K562 (cell line): ENCODE measurements at regions not wholly inside any gene's neighbourhood (a gene's known extent, or its start where the extent isn't known, plus 50 kb on each side); places are given as distances from the start of the nearest gene placed in this dataset.

Experiments used
- ATAC-seq: fragments of 200-7000 bp; cut with Tn5 transposase; 3 replicates; pipeline ENCODE4 v1.9.1; 2020; ENCODE audit warnings: moderate library complexity
- BruUV-seq: library from RNA; stranded (reverse); fragments of 400-500 nt; replicated peaks from 2 replicates; lab custom pipeline; 2021; lab: Mats Ljungman, UMichigan
- CTCF ChIA-PET: fragments of 300-600 bp; formaldehyde crosslinking; extraction: SDS; loops from one replicate; lab custom pipeline; 2021; ENCODE audit warnings: low intra/inter-chr PET ratio; lab: Yijun Ruan, JAX
- POLR2A ChIA-PET: fragments of 300-600, 350-650 bp; sonication (Branson Sonifier 250); formaldehyde crosslinking; extraction: SDS; loops from one replicate; lab custom pipeline; 2021; ENCODE audit warnings: antibody characterized with exemption, inconsistent platforms; lab: Yijun Ruan, JAX
- DNase-seq, 4 experiments: peaks; one replicate each; pipeline versions ENCODE4 v3.0.0 to v3.0.0-alpha.2; 2011 to 2018; ENCODE audit warnings: low spot score in 3 of 4, mixed read lengths in 3 of 4; ENCODE audit errors: extremely low read depth in 1 of 4
- FAIRE-seq: peaks from 2 replicates; lab custom pipeline; 2011; peaks lifted over from hg19 to GRCh38; lab: Jason Lieb, UNC
- H2AFZ ChIP-seq: 2 replicates; pipeline ENCODE4 v1.6.0; 2011; ENCODE audit warnings: low read depth, low read length, control low read depth, inconsistent platforms
- H3K27ac ChIP-seq: fragments of 200-600 bp; 3 replicates; pipeline ENCODE4 v1.8.0; 2011; ENCODE audit warnings: low read depth, mild to moderate bottlenecking, control low read depth, inconsistent platforms, low read length, moderate library complexity, mixed read lengths; ENCODE audit errors: extremely low read depth
- H3K27me3 ChIP-seq, 2 experiments: fragments of 300-600 bp in 1 of 2; 2 replicates in 1 of 2; 3 replicates in 1 of 2; pipeline versions ENCODE4 v1.6.0 to v1.8.0; 2011; ENCODE audit warnings: inconsistent platforms in 2 of 2, low read length in 2 of 2, mild to moderate bottlenecking in 1 of 2, mixed read lengths in 1 of 2, moderate library complexity in 1 of 2; ENCODE audit not compliant: control insufficient read depth in 2 of 2, insufficient read depth in 2 of 2
- H3K36me3 ChIP-seq: fragments of 300-600 bp; 3 replicates; pipeline ENCODE4 v1.8.0; 2011; ENCODE audit warnings: mild to moderate bottlenecking, low read length, inconsistent platforms; ENCODE audit not compliant: control insufficient read depth, insufficient read depth
- H3K4me1 ChIP-seq, 2 experiments: fragments of 200-600 bp in 1 of 2; replicated peaks in 1 of 2; 2 replicates in 1 of 2; 3 replicates in 1 of 2; pipeline versions ENCODE4 v1.5.1 to v1.8.0; 2011; ENCODE audit warnings: inconsistent platforms in 2 of 2, low read length in 2 of 2, mild to moderate bottlenecking in 1 of 2, mixed read lengths in 1 of 2, moderate library complexity in 1 of 2; ENCODE audit not compliant: control insufficient read depth in 2 of 2, insufficient read depth in 2 of 2
- H3K4me2 ChIP-seq: 2 replicates; pipeline ENCODE4 v1.6.1; 2011; ENCODE audit warnings: low read length, control low read depth, inconsistent platforms, mixed read lengths; ENCODE audit not compliant: insufficient read depth
- H3K4me3 ChIP-seq: fragments of 200-600 bp; sonication (generic), shearing (Covaris generic); 2 replicates; pipeline ENCODE4 v1.5.1; 2016; ENCODE audit warnings: control low read depth, inconsistent platforms
- H3K79me2 ChIP-seq: fragments of 200-600 bp; 3 replicates; pipeline ENCODE4 v1.8.0; 2011; ENCODE audit warnings: low read length, inconsistent platforms; ENCODE audit not compliant: control insufficient read depth, insufficient read depth
- H3K9ac ChIP-seq, 2 experiments: 2 replicates each; pipeline versions ENCODE4 v1.6.0 to v1.6.1; 2011; ENCODE audit warnings: low read depth in 2 of 2, low read length in 2 of 2, control low read depth in 1 of 2, inconsistent platforms in 1 of 2, mild to moderate bottlenecking in 1 of 2, mixed read lengths in 1 of 2; ENCODE audit not compliant: insufficient read depth in 1 of 2
- H3K9me1 ChIP-seq: one replicate; pipeline ENCODE4 v1.6.0; 2011; ENCODE audit warnings: inconsistent platforms, mild to moderate bottlenecking, low read length, moderate library complexity; ENCODE audit not compliant: control insufficient read depth, insufficient read depth
- H3K9me3 ChIP-seq: replicated peaks from 2 replicates; pipeline ENCODE4 v1.5.1; 2011; ENCODE audit warnings: low read depth, low read length, inconsistent platforms; ENCODE audit not compliant: control insufficient read depth, insufficient read depth
- H4K20me1 ChIP-seq: replicated peaks from 2 replicates; pipeline ENCODE4 v1.6.1; 2011; ENCODE audit warnings: low read length, inconsistent platforms, mixed read lengths; ENCODE audit not compliant: control insufficient read depth, insufficient read depth
- BHLHE40 ChIP-seq: IDR thresholded peaks from 2 replicates; pipeline ENCODE4 v1.6.1; 2011; ENCODE audit warnings: low read length, improper control_type of control experiment
- CBFB ChIP-seq: sonication (generic); formaldehyde crosslinking; IDR thresholded peaks from 2 replicates; pipeline ENCODE4 v1.4.0; 2020; ENCODE audit warnings: mild to moderate bottlenecking, missing genetic modification reagents
- CBX2 ChIP-seq: fragments of 200-600 bp; sonication (generic); IDR thresholded peaks from one replicate; pipeline ENCODE4 v1.6.1; 2012; ENCODE audit warnings: mild to moderate bottlenecking, low read length, inconsistent platforms; ENCODE audit not compliant: insufficient read depth, poor library complexity, severe bottlenecking
- CEBPB ChIP-seq: fragments of 450-650 bp; IDR thresholded peaks from 2 replicates; pipeline ENCODE4 v1.6.1; 2016; ENCODE audit warnings: missing genetic modification characterization, missing compliant biosample characterization
- HDGF ChIP-seq: fragments of 450-650 bp; IDR thresholded peaks from 2 replicates; pipeline ENCODE4 v1.6.1; 2016
- HNRNPH1 ChIP-seq: fragments of 200-400 bp; formaldehyde crosslinking; optimal IDR thresholded peaks from 2 replicates; pipeline ENCODE3; 2017; ENCODE audit warnings: low read depth, mild to moderate bottlenecking, low read length, moderate library complexity
- NCOA6 ChIP-seq: fragments of 450-650 bp; IDR thresholded peaks from 2 replicates; pipeline ENCODE4 v1.6.1; 2017; ENCODE audit warnings: mild to moderate bottlenecking
- SMC3 ChIP-seq: conservative IDR thresholded peaks from 2 replicates; pipeline ENCODE4 v1.6.1; 2011; ENCODE audit warnings: low read depth, low read length, improper control_type of control experiment; ENCODE audit not compliant: insufficient read depth
- SP1 ChIP-seq: sonication (generic); formaldehyde crosslinking; IDR thresholded peaks from 2 replicates; pipeline ENCODE4 v1.8.1; 2022; ENCODE audit warnings: mild to moderate bottlenecking, missing genetic modification reagents
- ZKSCAN3 ChIP-seq: fragments of 250-450 bp; sonication (Bioruptor Pico); IDR thresholded peaks from 2 replicates; pipeline ENCODE4 v1.4.0; 2020
- ZNF507 ChIP-seq: conservative IDR thresholded peaks from 2 replicates; pipeline ENCODE4 v1.6.1; 2017; ENCODE audit warnings: missing genetic modification characterization, missing compliant biosample characterization
- ZNF551 ChIP-seq: fragments of 250-450 bp; sonication (Bioruptor Pico); IDR thresholded peaks from 2 replicates; pipeline ENCODE4 v1.5.0; 2021; ENCODE audit warnings: mild to moderate bottlenecking, moderate library complexity
- WGBS: fragments of 100-300 bp; shearing (Covaris generic); methylation state at CpG from one replicate; pipeline ENCODE4 v1.1.6; 2016; ENCODE audit warnings: low coverage, mixed read lengths; ENCODE audit not compliant: insufficient coverage; ENCODE audit errors: missing lambda C conversion rate; 5-methylcytosine and 5-hydroxymethylcytosine counted together
- in situ Hi-C: fragments of 300-500 bp; cut with MboI; formaldehyde crosslinking; loops from 4 replicates; pipeline ENCODE4 v1.15.0; 2018; ENCODE audit warnings: inconsistent platforms, mixed read lengths
- intact Hi-C: fragments of 100-400 bp; cut with micrococcal nuclease; formaldehyde crosslinking; loops from 2 replicates; pipeline ENCODE4 v1.14.2; 2022
- TF ChIP-seq, protein P1 (sequence below): sonication (generic); IDR thresholded peaks from 2 replicates; pipeline ENCODE4 v1.6.1; 2016
- TF ChIP-seq, protein P2 (sequence below): fragments of 250-450 bp; sonication (Bioruptor Pico); IDR thresholded peaks from 2 replicates; pipeline ENCODE4 v1.5.0; 2022; ENCODE audit warnings: mild to moderate bottlenecking

DNA sequence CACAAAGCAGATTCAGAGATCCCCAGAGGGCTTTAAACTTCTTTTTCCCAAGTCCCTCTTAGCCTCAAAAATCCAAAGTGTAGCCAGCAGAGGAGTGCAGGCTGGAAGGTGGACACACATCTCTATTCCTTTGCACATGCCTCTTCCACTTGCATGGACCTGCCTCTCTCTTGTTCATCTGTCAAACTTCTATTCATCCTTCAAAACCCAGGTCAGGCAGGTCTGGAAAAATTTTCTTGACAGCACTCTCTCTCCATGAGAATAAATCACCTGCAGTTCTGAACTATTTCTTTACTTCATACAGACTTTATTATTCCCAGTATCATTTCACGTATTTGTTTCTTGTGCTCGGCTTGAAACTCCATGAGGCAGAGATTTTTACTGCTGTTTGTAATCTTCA lies 127.5 kb downstream of the SS18 start:
- DNase-seq (no peak), ATAC-seq (no peak), FAIRE-seq (no peak)
- no peaks in the 10 kb centered on the region for H3K9me3 ChIP-seq
- CTCF ChIA-PET: no interaction called here
- no peaks in the 10 kb centered on the region for H3K4me1 ChIP-seq
- no TSS peak for BruUV-seq
- POLR2A ChIA-PET: interaction anchor here (0.9 kb wide), 1 partner anchor 26 kb away, joined by 6 read pairs; no protein-coding TSS in a partner anchor
- intact Hi-C loops (no loop called here), in situ Hi-C loops (no loop called here)
- 2% methylated on average over 2 of the region's 2 CpGs for WGBS
- no peaks in the 10 kb centered on the region for H3K79me2 ChIP-seq
- peaks cover 4 to 5% of the 10 kb centered on the region in 2 experiments; a peak in 4 of 5 replicates for H3K27me3 ChIP-seq
- no peak overlapping the region for H3K9ac ChIP-seq
- H4K20me1 ChIP-seq: no peaks in the 10 kb centered on the region
- no peaks in the 10 kb centered on the region for H3K36me3 ChIP-seq
- no peak overlapping the region for H3K4me3 ChIP-seq
- no peak overlapping the region for H3K27ac ChIP-seq
- TF ChIP-seq HNRNPH1 (no peak), CBX2 (no peak)
- no peak overlapping the region for H2AFZ ChIP-seq
- H3K4me2 ChIP-seq: no peak overlapping the region
- no peaks in the 10 kb centered on the region for H3K9me1 ChIP-seq

DNA sequence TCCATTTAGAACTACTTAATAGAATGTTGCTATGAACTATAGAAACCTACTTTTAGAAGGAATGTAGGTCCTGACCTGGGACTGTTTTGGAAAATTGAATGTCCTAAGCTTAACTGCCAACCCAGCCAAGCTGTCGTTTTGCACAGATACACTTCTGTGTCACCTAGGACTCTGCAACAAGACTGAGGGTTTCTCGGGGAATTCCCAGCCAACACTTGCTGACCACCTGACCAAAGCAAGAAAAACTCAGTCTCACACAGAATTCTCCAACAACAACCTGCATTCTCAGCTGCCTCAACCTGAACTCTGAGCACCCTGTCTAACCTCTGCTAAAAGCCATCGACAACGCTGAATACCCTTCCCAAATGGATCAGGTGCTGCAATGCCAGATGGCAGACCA lies 128.2 kb downstream of the SS18 start:
- no peaks in the 10 kb centered on the region for H3K4me1 ChIP-seq
- H3K36me3 ChIP-seq: no peaks in the 10 kb centered on the region
- FAIRE-seq: no peak
- no peak for DNase-seq
- peaks cover 4 to 5% of the 10 kb centered on the region in 2 experiments; a peak in 4 of 5 replicates for H3K27me3 ChIP-seq
- no peak overlapping the region for H3K27ac ChIP-seq
- no peak overlapping the region for H3K4me3 ChIP-seq
- H3K79me2 ChIP-seq: no peaks in the 10 kb centered on the region
- WGBS: 3% methylated on average over 4 of the region's 4 CpGs
- CTCF ChIA-PET: no interaction called here
- intact Hi-C loops (no loop called here), in situ Hi-C loops (no loop called here)
- POLR2A ChIA-PET: interaction anchor here (0.6 to 0.9 kb wide), 2 partner anchors 27 to 33 kb away, joined by 3 to 6 read pairs; no protein-coding TSS in a partner anchor
- no peak overlapping the region for H3K4me2 ChIP-seq
- no peaks in the 10 kb centered on the region for H4K20me1 ChIP-seq
- no peak overlapping the region for H3K9ac ChIP-seq
- no peak overlapping the region for H2AFZ ChIP-seq
- H3K9me1 ChIP-seq: no peaks in the 10 kb centered on the region
- no peaks in the 10 kb centered on the region for H3K9me3 ChIP-seq
- BruUV-seq: no TSS peak
- no peak for ATAC-seq
- TF ChIP-seq ZKSCAN3 (CRISPR knock-in tag): no peak
- TF ChIP-seq SMC3: no peak
- no peak for TF ChIP-seq HDGF
- TF ChIP-seq BHLHE40: no peak
- TF ChIP-seq CBFB: no peak
- no peak for TF ChIP-seq ZNF551 (CRISPR knock-in tag)
- TF ChIP-seq CEBPB (tag): no peak
- TF ChIP-seq SP1 (CRISPR knock-in tag): no peak
- TF ChIP-seq, protein P1, sequence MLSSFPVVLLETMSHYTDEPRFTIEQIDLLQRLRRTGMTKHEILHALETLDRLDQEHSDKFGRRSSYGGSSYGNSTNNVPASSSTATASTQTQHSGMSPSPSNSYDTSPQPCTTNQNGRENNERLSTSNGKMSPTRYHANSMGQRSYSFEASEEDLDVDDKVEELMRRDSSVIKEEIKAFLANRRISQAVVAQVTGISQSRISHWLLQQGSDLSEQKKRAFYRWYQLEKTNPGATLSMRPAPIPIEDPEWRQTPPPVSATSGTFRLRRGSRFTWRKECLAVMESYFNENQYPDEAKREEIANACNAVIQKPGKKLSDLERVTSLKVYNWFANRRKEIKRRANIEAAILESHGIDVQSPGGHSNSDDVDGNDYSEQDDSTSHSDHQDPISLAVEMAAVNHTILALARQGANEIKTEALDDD: no peak
- TF ChIP-seq, protein P2, sequence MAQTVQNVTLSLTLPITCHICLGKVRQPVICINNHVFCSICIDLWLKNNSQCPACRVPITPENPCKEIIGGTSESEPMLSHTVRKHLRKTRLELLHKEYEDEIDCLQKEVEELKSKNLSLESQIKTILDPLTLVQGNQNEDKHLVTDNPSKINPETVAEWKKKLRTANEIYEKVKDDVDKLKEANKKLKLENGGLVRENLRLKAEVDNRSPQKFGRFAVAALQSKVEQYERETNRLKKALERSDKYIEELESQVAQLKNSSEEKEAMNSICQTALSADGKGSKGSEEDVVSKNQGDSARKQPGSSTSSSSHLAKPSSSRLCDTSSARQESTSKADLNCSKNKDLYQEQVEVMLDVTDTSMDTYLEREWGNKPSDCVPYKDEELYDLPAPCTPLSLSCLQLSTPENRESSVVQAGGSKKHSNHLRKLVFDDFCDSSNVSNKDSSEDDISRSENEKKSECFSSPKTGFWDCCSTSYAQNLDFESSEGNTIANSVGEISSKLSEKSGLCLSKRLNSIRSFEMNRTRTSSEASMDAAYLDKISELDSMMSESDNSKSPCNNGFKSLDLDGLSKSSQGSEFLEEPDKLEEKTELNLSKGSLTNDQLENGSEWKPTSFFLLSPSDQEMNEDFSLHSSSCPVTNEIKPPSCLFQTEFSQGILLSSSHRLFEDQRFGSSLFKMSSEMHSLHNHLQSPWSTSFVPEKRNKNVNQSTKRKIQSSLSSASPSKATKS: no peak
- TF ChIP-seq ZNF507 (tag): no peak
- TF ChIP-seq NCOA6: no peak
